Thoracic aorta (tissue), 2 donors: ENCODE measurements at regions not wholly inside any gene's neighbourhood (a gene's known extent, or its start where the extent isn't known, plus 50 kb on each side); places are given as distances from the start of the nearest gene placed in this dataset.
"Not testable (repeated sequence)": the region's sequence is repeated elsewhere in the genome, so short reads cannot be mapped to it uniquely, and the experiment has no call there.

ENCODE experiments used
- ATAC-seq: fragments of 150-250 bp; one replicate; pipeline ENCODE4 v1.8.0; 2017; ENCODE audit warnings: low read depth; ENCODE audit not compliant: insufficient number of reproducible peaks, low FRiP score
- DNase-seq: peaks from one replicate; pipeline ENCODE4 v3.0.0-alpha.2; 2020; ENCODE audit warnings: low spot score
- H3K27ac ChIP-seq, 2 donors: fragments of 200-600 bp; sonication (generic); 1 replicate in 1 of 2; 2 replicates in 1 of 2; pipeline ENCODE4 v1.5.1; 2016; ENCODE audit warnings: mild to moderate bottlenecking in 2 of 2, moderate library complexity in 2 of 2
- H3K27me3 ChIP-seq: fragments of 200-600 bp; sonication (generic); replicated peaks from 2 replicates; pipeline ENCODE4 v1.6.0; 2016; ENCODE audit warnings: mild to moderate bottlenecking; ENCODE audit not compliant: insufficient read depth
- H3K36me3 ChIP-seq: fragments of 200-600 bp; sonication (generic); one replicate; pipeline ENCODE4 v1.5.1; 2016
- H3K4me1 ChIP-seq, 2 donors: fragments of 200-600 bp; sonication (generic); 1 replicate in 1 of 2; 2 replicates in 1 of 2; pipeline versions ENCODE4 v1.5.1 to v1.6.0; 2016; ENCODE audit warnings: low read depth in 2 of 2, mild to moderate bottlenecking in 1 of 2; ENCODE audit not compliant: control insufficient read depth in 1 of 2
- H3K4me3 ChIP-seq: fragments of 200-600 bp; sonication (generic); 2 replicates; pipeline ENCODE4 v1.5.1; 2016; ENCODE audit warnings: mild to moderate bottlenecking
- H3K9me3 ChIP-seq: fragments of 200-600 bp; sonication (generic); 2 replicates; pipeline ENCODE4 v1.5.1; 2016
- TF ChIP-seq, protein P1 (sequence below): fragments of 200-600 bp; sonication (generic); IDR thresholded peaks from one replicate; pipeline ENCODE4 v1.5.1; 2019; ENCODE audit warnings: antibody characterized with exemption

GRCh38 chr21:35521852-35522505, 472.9 kb upstream of the RUNX1 start:
- Histone ChIP-seq H3K9me3 (no peaks in the 10 kb centered on the region), H3K27me3 (no peaks in the 10 kb centered on the region), H3K27ac (no peak overlapping the region), H3K4me3 (no peak overlapping the region), H3K36me3 (no peaks in the 10 kb centered on the region), H3K4me1 (no peaks in the 10 kb centered on the region)
- DNase-seq (no peak), ATAC-seq (no peak)
- TF ChIP-seq, protein P1, sequence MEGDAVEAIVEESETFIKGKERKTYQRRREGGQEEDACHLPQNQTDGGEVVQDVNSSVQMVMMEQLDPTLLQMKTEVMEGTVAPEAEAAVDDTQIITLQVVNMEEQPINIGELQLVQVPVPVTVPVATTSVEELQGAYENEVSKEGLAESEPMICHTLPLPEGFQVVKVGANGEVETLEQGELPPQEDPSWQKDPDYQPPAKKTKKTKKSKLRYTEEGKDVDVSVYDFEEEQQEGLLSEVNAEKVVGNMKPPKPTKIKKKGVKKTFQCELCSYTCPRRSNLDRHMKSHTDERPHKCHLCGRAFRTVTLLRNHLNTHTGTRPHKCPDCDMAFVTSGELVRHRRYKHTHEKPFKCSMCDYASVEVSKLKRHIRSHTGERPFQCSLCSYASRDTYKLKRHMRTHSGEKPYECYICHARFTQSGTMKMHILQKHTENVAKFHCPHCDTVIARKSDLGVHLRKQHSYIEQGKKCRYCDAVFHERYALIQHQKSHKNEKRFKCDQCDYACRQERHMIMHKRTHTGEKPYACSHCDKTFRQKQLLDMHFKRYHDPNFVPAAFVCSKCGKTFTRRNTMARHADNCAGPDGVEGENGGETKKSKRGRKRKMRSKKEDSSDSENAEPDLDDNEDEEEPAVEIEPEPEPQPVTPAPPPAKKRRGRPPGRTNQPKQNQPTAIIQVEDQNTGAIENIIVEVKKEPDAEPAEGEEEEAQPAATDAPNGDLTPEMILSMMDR = no peak

GRCh38 chr21:35521293-35521692, 472.2 kb upstream of the RUNX1 start:
- no peaks in the 10 kb centered on the region for H3K36me3 ChIP-seq
- DNase-seq (no peak), ATAC-seq (no peak)
- H3K4me3 ChIP-seq = no peak overlapping the region
- TF ChIP-seq, protein P1 = no peak
- no peaks in the 10 kb centered on the region for H3K27me3 ChIP-seq
- H3K27ac ChIP-seq = no peak overlapping the region
- no peaks in the 10 kb centered on the region for H3K9me3 ChIP-seq
- H3K4me1 ChIP-seq = no peaks in the 10 kb centered on the region

DNA sequence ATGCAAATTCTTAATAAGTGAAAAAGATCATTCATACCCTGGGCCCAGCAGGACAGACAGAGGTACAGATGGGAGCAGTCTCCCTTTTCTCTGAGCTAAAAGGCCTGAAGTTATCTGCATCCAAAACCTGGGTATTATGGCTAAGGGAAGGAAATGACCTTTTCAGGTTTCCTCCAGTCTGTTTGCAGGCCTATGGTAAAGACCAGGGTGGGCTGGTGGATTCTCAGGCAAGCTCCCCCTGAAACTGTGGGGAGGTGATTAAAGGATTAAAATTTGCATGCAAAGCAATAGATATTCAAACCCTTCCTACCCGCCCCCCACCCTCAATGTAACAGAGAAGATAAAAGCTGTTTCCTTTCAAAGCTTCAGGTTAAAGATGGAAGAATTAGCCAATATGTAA, 471.8 kb upstream of the RUNX1 start:
- DNase-seq = no peak
- ATAC-seq = no peak
- TF ChIP-seq, protein P1 = no peak

GRCh38 chr21:35520302-35520701, 471.2 kb upstream of the RUNX1 start:
- H3K36me3 ChIP-seq = no peaks in the 10 kb centered on the region
- no peak overlapping the region for H3K4me3 ChIP-seq
- H3K27me3 ChIP-seq = no peaks in the 10 kb centered on the region
- TF ChIP-seq, protein P1 = no peak
- H3K9me3 ChIP-seq = no peaks in the 10 kb centered on the region
- H3K4me1 ChIP-seq = no peaks in the 10 kb centered on the region
- DNase-seq = no peak
- no peak for ATAC-seq
- no peak overlapping the region for H3K27ac ChIP-seq

More for the DNA sequence above, 471.8 kb upstream of the RUNX1 start:
- H3K27me3 ChIP-seq = no peaks in the 10 kb centered on the region
- H3K27ac ChIP-seq = no peak overlapping the region
- no peaks in the 10 kb centered on the region for H3K36me3 ChIP-seq
- H3K9me3 ChIP-seq = no peaks in the 10 kb centered on the region
- no peaks in the 10 kb centered on the region for H3K4me1 ChIP-seq
- H3K4me3 ChIP-seq = no peak overlapping the region

- Histone ChIP-seq H3K4me3 (no peak overlapping the region), H3K27me3 (no peaks in the 10 kb centered on the region), H3K9me3 (no peaks in the 10 kb centered on the region), H3K36me3 (no peaks in the 10 kb centered on the region), H3K27ac (no peak overlapping the region), H3K4me1 (no peaks in the 10 kb centered on the region)
- TF ChIP-seq, protein P1 = no peak
- DNase-seq (no peak), ATAC-seq (no peak)
These were observed 468.8 kb upstream of the RUNX1 start for GRCh38 chr21:35517865-35518264.

DNA sequence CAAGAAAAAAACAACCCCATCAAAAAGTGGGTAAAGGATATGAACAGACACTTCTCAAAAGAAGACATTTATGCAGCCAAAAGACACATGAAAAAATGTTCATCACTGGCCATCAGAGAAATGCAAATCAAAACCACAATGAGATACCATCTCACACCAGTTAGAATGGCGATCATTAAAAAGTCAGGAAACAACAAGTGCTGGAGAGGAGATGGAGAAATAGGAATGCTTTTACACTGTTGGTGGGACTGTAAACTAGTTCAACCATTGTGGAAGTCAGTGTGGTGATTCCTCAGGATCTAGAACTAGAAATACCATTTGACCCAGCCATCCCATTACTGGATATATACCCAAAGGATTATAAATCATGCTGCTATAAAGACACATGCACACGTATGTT, 467.2 kb upstream of the RUNX1 start:
- not testable (repeated sequence) for H3K9me3 ChIP-seq

More for the DNA sequence above, 467.2 kb upstream of the RUNX1 start:
- H3K4me3 ChIP-seq, H3K27me3 ChIP-seq, DNase-seq, H3K4me1 ChIP-seq, ATAC-seq, H3K36me3 ChIP-seq, H3K27ac ChIP-seq: not testable (repeated sequence)
